Astrocyte (in vitro differentiated cells and primary cell): ENCODE measurements at regions not wholly inside any gene's neighbourhood (a gene's known extent, or its start where the extent isn't known, plus 50 kb on each side); places are given as distances from the start of the nearest gene placed in this dataset.

Experiments
- EZH2 ChIP-seq: IDR thresholded peaks from 2 replicates; pipeline ENCODE4 v1.6.1; 2012; ENCODE audit warnings: mild to moderate bottlenecking, low read length, inconsistent platforms; ENCODE audit not compliant: insufficient read depth
- TF ChIP-seq, protein P1 (sequence below): IDR thresholded peaks from 2 replicates; pipeline ENCODE4 v1.5.1; 2011; ENCODE audit warnings: low read depth, mild to moderate bottlenecking, inconsistent platforms, low read length, moderate library complexity; ENCODE audit not compliant: insufficient read depth

DNA sequence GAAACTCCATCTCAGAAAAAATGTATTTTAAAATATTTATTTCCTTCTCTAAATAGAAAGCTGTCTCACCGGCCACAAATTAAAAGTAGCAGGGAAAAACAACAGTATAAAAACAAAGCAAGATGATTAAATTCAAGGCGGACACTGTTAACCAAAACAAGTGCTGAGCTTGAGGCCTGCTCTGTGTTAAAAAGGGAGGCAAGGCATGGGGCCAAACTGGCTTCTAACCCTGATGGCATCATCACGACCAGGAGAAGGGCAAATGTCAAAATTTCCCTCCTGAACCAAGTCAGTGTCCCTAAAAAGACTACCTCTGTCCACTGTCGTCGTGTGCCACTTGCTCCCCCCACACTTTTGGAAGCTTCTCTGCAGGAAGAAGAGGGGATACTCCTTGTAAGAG, 116.1 kb downstream of the MSX2 start:
- TF ChIP-seq, protein P1, sequence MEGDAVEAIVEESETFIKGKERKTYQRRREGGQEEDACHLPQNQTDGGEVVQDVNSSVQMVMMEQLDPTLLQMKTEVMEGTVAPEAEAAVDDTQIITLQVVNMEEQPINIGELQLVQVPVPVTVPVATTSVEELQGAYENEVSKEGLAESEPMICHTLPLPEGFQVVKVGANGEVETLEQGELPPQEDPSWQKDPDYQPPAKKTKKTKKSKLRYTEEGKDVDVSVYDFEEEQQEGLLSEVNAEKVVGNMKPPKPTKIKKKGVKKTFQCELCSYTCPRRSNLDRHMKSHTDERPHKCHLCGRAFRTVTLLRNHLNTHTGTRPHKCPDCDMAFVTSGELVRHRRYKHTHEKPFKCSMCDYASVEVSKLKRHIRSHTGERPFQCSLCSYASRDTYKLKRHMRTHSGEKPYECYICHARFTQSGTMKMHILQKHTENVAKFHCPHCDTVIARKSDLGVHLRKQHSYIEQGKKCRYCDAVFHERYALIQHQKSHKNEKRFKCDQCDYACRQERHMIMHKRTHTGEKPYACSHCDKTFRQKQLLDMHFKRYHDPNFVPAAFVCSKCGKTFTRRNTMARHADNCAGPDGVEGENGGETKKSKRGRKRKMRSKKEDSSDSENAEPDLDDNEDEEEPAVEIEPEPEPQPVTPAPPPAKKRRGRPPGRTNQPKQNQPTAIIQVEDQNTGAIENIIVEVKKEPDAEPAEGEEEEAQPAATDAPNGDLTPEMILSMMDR = no peak
- no peak for TF ChIP-seq EZH2
